ENCODE measurements at regions not wholly inside any gene's neighbourhood (a gene's known extent, or its start where the extent isn't known, plus 50 kb on each side); places are given as distances from the start of the nearest gene placed in this dataset.

- Mint-ChIP-seq H3K27me3 (no peaks in the 10 kb centered on the region), H3K36me3 (ENCODE audit: low read depth) (no peaks in the 10 kb centered on the region), H3K4me3 (no peak overlapping the region), H3K4me1 (no peaks in the 10 kb centered on the region), H3K9me3 (no peaks in the 10 kb centered on the region), H3K27ac (no peak overlapping the region)
- ATAC-seq (ENCODE audit: low read depth) (no peak), DNase-seq (no peak)
- ChIA-PET POLR2A (no interaction called here), CTCF (no interaction called here)
- intact Hi-C loops (cut with micrococcal nuclease): no loop called here
- TF ChIP-seq, protein P1, sequence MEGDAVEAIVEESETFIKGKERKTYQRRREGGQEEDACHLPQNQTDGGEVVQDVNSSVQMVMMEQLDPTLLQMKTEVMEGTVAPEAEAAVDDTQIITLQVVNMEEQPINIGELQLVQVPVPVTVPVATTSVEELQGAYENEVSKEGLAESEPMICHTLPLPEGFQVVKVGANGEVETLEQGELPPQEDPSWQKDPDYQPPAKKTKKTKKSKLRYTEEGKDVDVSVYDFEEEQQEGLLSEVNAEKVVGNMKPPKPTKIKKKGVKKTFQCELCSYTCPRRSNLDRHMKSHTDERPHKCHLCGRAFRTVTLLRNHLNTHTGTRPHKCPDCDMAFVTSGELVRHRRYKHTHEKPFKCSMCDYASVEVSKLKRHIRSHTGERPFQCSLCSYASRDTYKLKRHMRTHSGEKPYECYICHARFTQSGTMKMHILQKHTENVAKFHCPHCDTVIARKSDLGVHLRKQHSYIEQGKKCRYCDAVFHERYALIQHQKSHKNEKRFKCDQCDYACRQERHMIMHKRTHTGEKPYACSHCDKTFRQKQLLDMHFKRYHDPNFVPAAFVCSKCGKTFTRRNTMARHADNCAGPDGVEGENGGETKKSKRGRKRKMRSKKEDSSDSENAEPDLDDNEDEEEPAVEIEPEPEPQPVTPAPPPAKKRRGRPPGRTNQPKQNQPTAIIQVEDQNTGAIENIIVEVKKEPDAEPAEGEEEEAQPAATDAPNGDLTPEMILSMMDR (IDR thresholded peaks at IDR 0.05): no peak
Observed at GRCh38 chrX:125387945-125388344, 68.3 kb downstream of the TEX13C start.

DNA sequence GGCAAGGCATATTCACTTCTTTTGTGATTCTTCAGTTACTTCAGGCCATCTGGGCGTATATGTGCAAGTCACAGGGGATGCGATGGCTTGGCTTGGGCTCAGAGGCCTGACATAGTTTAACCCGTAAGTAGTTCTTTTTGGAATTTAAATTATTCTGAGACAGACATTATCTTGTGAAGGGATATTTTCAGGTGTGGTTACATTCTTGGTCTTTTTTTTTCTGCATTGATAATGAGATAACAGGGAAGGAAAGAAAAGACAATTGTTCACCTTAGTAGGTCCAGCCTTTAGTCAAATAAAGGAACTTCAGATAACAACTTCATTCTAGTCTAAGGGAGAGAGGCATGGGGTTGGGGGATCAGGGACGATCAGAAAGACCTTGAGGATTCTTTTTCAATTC lies 74.8 kb downstream of the TEX13C start:
- no peak overlapping the region for H3K4me3 Mint-ChIP-seq
- POLR2A ChIA-PET: no interaction called here
- intact Hi-C loops (cut with micrococcal nuclease): no loop called here
- H3K27me3 Mint-ChIP-seq: no peaks in the 10 kb centered on the region
- H3K4me1 Mint-ChIP-seq: no peaks in the 10 kb centered on the region
- DNase-seq (no peak), ATAC-seq (ENCODE audit: low read depth) (no peak)
- CTCF ChIA-PET: no interaction called here
- H3K36me3 Mint-ChIP-seq (ENCODE audit: low read depth): no peaks in the 10 kb centered on the region
- H3K9me3 Mint-ChIP-seq: no peaks in the 10 kb centered on the region
- H3K27ac Mint-ChIP-seq: no peak overlapping the region
- TF ChIP-seq, protein P1 (IDR thresholded peaks at IDR 0.05): no peak

DNA sequence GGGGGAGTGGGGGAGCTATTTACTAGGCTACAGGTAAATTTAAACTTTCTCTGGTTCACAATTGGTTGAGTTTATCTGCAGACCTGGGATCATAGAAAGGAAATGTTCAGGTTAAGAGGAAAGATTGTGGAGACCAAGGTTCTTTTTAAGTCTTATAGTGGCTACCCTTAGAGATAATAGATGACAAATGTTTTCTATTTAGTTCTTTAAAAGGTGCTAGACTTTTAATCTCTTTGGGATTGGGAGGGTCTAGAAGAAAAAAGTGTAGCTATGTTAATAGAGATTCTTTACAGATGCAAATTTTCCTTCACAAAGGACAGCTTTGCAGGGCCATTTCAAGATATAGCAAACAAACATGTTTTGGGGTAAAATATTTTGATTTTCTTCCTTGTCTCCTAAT lies 76.0 kb downstream of the TEX13C start:
- Mint-ChIP-seq H3K9me3 (no peaks in the 10 kb centered on the region), H3K27ac (no peak overlapping the region), H3K4me3 (no peak overlapping the region), H3K36me3 (ENCODE audit: low read depth) (no peaks in the 10 kb centered on the region), H3K4me1 (no peaks in the 10 kb centered on the region), H3K27me3 (no peaks in the 10 kb centered on the region)
- POLR2A ChIA-PET: no interaction called here
- TF ChIP-seq, protein P1 (IDR thresholded peaks at IDR 0.05): no peak
- CTCF ChIA-PET: no interaction called here
- DNase-seq: no peak
- intact Hi-C loops (cut with micrococcal nuclease): no loop called here
- no peak for ATAC-seq (ENCODE audit: low read depth)

DNA sequence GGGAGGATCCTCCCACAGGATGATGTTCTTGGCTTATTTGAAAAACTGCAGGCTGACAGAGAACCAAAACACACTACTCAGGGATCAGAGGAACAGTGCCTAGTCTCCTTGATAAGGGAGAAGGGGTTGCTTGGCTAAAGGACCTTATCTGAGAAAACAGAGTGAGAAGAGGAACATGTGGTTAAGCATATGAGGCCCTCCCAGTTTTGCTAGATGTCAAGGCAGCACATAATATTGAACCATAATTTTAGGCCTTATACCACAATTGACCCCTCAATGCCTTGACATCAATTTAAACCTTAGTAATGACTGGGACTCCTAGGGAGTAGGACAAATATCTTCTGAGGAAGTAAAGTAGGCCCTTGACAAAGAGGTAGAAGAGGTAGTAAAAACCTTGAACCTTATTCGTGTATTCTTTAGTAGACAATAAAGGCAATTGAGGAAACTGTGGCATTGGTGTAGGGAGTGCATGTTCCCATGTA lies 79.3 kb downstream of the TEX13C start:
- ChIA-PET POLR2A (no interaction called here), CTCF (no interaction called here)
- Mint-ChIP-seq H3K4me1 (no peaks in the 10 kb centered on the region), H3K4me3 (no peak overlapping the region), H3K27ac (no peak overlapping the region), H3K36me3 (ENCODE audit: low read depth) (no peaks in the 10 kb centered on the region), H3K27me3 (no peaks in the 10 kb centered on the region), H3K9me3 (no peaks in the 10 kb centered on the region)
- intact Hi-C loops (cut with micrococcal nuclease): no loop called here
- TF ChIP-seq, protein P1 (IDR thresholded peaks at IDR 0.05): no peak
- ATAC-seq (ENCODE audit: low read depth) (no peak), DNase-seq (no peak)

- H3K4me3 Mint-ChIP-seq: no peak overlapping the region
- ChIA-PET CTCF (no interaction called here), POLR2A (no interaction called here)
- H3K27me3 Mint-ChIP-seq: no peaks in the 10 kb centered on the region
- H3K36me3 Mint-ChIP-seq (ENCODE audit: low read depth): no peaks in the 10 kb centered on the region
- DNase-seq (no peak), ATAC-seq (ENCODE audit: low read depth) (no peak)
- no peaks in the 10 kb centered on the region for H3K4me1 Mint-ChIP-seq
- TF ChIP-seq, protein P1 (IDR thresholded peaks at IDR 0.05): no peak
- H3K27ac Mint-ChIP-seq: no peak overlapping the region
- intact Hi-C loops (cut with micrococcal nuclease): no loop called here
- peaks cover 2% of the 10 kb centered on the region for H3K9me3 Mint-ChIP-seq
Observed at GRCh38 chrX:125402807-125403206, 83.1 kb downstream of the TEX13C start.
